Neural cell (in vitro differentiated cells): ENCODE measurements at regions not wholly inside any gene's neighbourhood (a gene's known extent, or its start where the extent isn't known, plus 50 kb on each side); places are given as distances from the start of the nearest gene placed in this dataset.
"Not testable (repeated sequence)": the region's sequence is repeated elsewhere in the genome, so short reads cannot be mapped to it uniquely, and the experiment has no call there.

Source experiments
- H2AFZ ChIP-seq: fragments of 200-600, 300-800 bp; sonication (generic), shearing (Covaris generic); 2 replicates; pipeline ENCODE4 v1.6.0; 2014; ENCODE audit warnings: low read depth, mild to moderate bottlenecking, antibody characterized with exemption, low read length, moderate library complexity
- H3F3A ChIP-seq: fragments of 200-600 bp; shearing (Covaris generic); 2 replicates; pipeline ENCODE4 v1.6.1; 2016; ENCODE audit warnings: mild to moderate bottlenecking, moderate library complexity, mixed read lengths, antibody characterized with exemption, low read length; ENCODE audit not compliant: insufficient read depth, poor library complexity, severe bottlenecking
- H3K27ac ChIP-seq: fragments of 200-600, 300-800 bp; sonication (generic), shearing (Covaris generic); 2 replicates; pipeline ENCODE4 v1.5.1; 2014; ENCODE audit warnings: mild to moderate bottlenecking, low read length, moderate library complexity
- H3K27me3 ChIP-seq: fragments of 300-800, 200-600 bp; sonication (generic), shearing (Covaris generic); 2 replicates; pipeline ENCODE4 v1.6.0; 2014; ENCODE audit warnings: mild to moderate bottlenecking, low read depth, low read length, moderate library complexity; ENCODE audit not compliant: insufficient read depth
- H3K36me3 ChIP-seq: fragments of 300-800, 200-600 bp; sonication (generic), shearing (Covaris generic); 2 replicates; pipeline ENCODE4 v1.5.1; 2014; ENCODE audit warnings: mild to moderate bottlenecking, antibody characterized with exemption, low read length, moderate library complexity; ENCODE audit not compliant: insufficient read depth
- H3K4me2 ChIP-seq: fragments of 300-800, 200-600 bp; sonication (generic), shearing (Covaris generic); 2 replicates; pipeline ENCODE4 v1.6.0; 2014; ENCODE audit warnings: mild to moderate bottlenecking, low read length
- H3K4me3 ChIP-seq: fragments of 300-800, 200-600 bp; sonication (generic), shearing (Covaris generic); 2 replicates; pipeline ENCODE4 v1.5.1; 2014; ENCODE audit warnings: mild to moderate bottlenecking, low read length, moderate library complexity
- H3K79me2 ChIP-seq: fragments of 200-600 bp; shearing (Covaris generic); replicated peaks from 2 replicates; pipeline ENCODE4 v1.6.0; 2014; ENCODE audit warnings: mild to moderate bottlenecking, low read length, moderate library complexity; ENCODE audit not compliant: insufficient read depth
- H3K9ac ChIP-seq: fragments of 300-800, 200-600 bp; sonication (generic), shearing (Covaris generic); 2 replicates; pipeline ENCODE4 v1.6.1; 2016; ENCODE audit warnings: mild to moderate bottlenecking, low read length, mixed read lengths
- H3K9me2 ChIP-seq: fragments of 200-600 bp; shearing (Covaris generic); 2 replicates; pipeline ENCODE4 v1.6.1; 2016; ENCODE audit warnings: mild to moderate bottlenecking, low read length, mixed read lengths; ENCODE audit not compliant: insufficient read depth
- H3K9me3 ChIP-seq: fragments of 200-600, 300-800 bp; sonication (generic), shearing (Covaris generic); 2 replicates; pipeline ENCODE4 v1.6.1; 2016; ENCODE audit warnings: mild to moderate bottlenecking, mixed run types, low read length, moderate library complexity, mixed read lengths
- H4K20me1 ChIP-seq: fragments of 200-600 bp; shearing (Covaris generic); 2 replicates; pipeline ENCODE4 v1.6.1; 2016; ENCODE audit warnings: mild to moderate bottlenecking, mixed run types; ENCODE audit not compliant: insufficient read depth
- EP300 ChIP-seq: fragments of 450-650 bp; conservative IDR thresholded peaks from 2 replicates; pipeline ENCODE4 v1.6.1; 2014; ENCODE audit warnings: antibody characterized with exemption, mild to moderate bottlenecking, moderate library complexity; ENCODE audit not compliant: poor library complexity, severe bottlenecking
- EZH2 ChIP-seq: fragments of 200-600, 300-800 bp; shearing (Covaris generic), sonication (generic); IDR thresholded peaks from 2 replicates; pipeline ENCODE4 v1.6.1; 2014; ENCODE audit warnings: antibody characterized with exemption, low read length, borderline replicate concordance, mild to moderate bottlenecking; ENCODE audit not compliant: insufficient read depth, poor library complexity, severe bottlenecking
- MXI1 ChIP-seq: fragments of 450-650 bp; conservative IDR thresholded peaks from 2 replicates; pipeline ENCODE4 v1.6.1; 2014; ENCODE audit warnings: antibody characterized with exemption, mild to moderate bottlenecking; ENCODE audit not compliant: poor library complexity, severe bottlenecking
- POLR2AphosphoS5 ChIP-seq: IDR thresholded peaks from 2 replicates; pipeline ENCODE4 v1.6.1; 2012
- RAD21 ChIP-seq: fragments of 450-650 bp; conservative IDR thresholded peaks from 2 replicates; pipeline ENCODE4 v1.6.1; 2014; ENCODE audit warnings: antibody characterized with exemption, mild to moderate bottlenecking, moderate library complexity
- SMC3 ChIP-seq: fragments of 450-650 bp; conservative IDR thresholded peaks from 2 replicates; pipeline ENCODE4 v1.6.1; 2014; ENCODE audit warnings: antibody characterized with exemption, mild to moderate bottlenecking, moderate library complexity; ENCODE audit not compliant: poor library complexity
- TAF1 ChIP-seq: IDR thresholded peaks from 2 replicates; pipeline ENCODE4 v1.6.1; 2012; ENCODE audit warnings: low read depth
- TF ChIP-seq, protein P1 (sequence below): fragments of 450-650 bp; IDR thresholded peaks from 2 replicates; pipeline ENCODE4 v1.5.1; 2014; ENCODE audit warnings: antibody characterized with exemption, mild to moderate bottlenecking, moderate library complexity; ENCODE audit not compliant: poor library complexity, severe bottlenecking
- TF ChIP-seq, protein P2 (sequence below): IDR thresholded peaks from 2 replicates; pipeline ENCODE4 v1.6.1; 2012; ENCODE audit warnings: borderline replicate concordance

GRCh38 chr1:145553795-145554194, 54.0 kb upstream of the GPR89A start:
- not testable (repeated sequence) for H4K20me1 ChIP-seq, H3K4me3 ChIP-seq, H3K9ac ChIP-seq, H3K9me3 ChIP-seq, H3K27me3 ChIP-seq, H3K79me2 ChIP-seq, H3K4me2 ChIP-seq, H3K27ac ChIP-seq, H2AFZ ChIP-seq, H3K9me2 ChIP-seq, H3K36me3 ChIP-seq, H3F3A ChIP-seq

DNA sequence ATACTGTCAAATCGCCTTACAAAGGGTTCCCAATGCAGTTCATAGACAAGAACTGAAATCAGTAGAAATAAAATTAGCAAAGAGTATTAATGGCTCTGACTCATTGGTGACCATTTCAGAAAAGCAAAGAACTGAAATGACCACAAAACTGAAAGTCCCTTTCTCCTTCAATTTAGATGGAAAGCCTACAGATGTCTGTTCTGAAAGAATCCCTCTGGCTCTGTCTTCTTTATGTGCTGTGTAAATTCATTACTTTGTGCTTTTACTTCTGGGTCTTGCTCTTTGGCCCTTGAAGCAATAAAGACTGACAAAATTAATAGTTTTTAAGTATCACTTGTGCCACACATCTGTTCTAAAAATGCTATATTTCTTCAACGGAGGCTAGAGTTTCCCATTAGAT, 62.7 kb upstream of the GPR89A start:
- Histone ChIP-seq H3K4me2 (no peak overlapping the region), H3K4me3 (no peak overlapping the region), H4K20me1 (no peaks in the 10 kb centered on the region), H3K79me2 (no peaks in the 10 kb centered on the region), H3K27ac (no peak overlapping the region), H2AFZ (no peak overlapping the region), H3K27me3 (no peaks in the 10 kb centered on the region), H3F3A (no peaks in the 10 kb centered on the region), H3K9me2 (no peaks in the 10 kb centered on the region), H3K9ac (no peak overlapping the region), H3K9me3 (no peaks in the 10 kb centered on the region), H3K36me3 (no peaks in the 10 kb centered on the region)
- TF ChIP-seq MXI1: no peak
- TF ChIP-seq, protein P1, sequence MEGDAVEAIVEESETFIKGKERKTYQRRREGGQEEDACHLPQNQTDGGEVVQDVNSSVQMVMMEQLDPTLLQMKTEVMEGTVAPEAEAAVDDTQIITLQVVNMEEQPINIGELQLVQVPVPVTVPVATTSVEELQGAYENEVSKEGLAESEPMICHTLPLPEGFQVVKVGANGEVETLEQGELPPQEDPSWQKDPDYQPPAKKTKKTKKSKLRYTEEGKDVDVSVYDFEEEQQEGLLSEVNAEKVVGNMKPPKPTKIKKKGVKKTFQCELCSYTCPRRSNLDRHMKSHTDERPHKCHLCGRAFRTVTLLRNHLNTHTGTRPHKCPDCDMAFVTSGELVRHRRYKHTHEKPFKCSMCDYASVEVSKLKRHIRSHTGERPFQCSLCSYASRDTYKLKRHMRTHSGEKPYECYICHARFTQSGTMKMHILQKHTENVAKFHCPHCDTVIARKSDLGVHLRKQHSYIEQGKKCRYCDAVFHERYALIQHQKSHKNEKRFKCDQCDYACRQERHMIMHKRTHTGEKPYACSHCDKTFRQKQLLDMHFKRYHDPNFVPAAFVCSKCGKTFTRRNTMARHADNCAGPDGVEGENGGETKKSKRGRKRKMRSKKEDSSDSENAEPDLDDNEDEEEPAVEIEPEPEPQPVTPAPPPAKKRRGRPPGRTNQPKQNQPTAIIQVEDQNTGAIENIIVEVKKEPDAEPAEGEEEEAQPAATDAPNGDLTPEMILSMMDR: no peak
- no peak for TF ChIP-seq TAF1
- no peak for TF ChIP-seq SMC3
- TF ChIP-seq POLR2AphosphoS5: no peak
- TF ChIP-seq RAD21: no peak
- TF ChIP-seq EP300: no peak
- TF ChIP-seq EZH2: no peak
- TF ChIP-seq, protein P2, sequence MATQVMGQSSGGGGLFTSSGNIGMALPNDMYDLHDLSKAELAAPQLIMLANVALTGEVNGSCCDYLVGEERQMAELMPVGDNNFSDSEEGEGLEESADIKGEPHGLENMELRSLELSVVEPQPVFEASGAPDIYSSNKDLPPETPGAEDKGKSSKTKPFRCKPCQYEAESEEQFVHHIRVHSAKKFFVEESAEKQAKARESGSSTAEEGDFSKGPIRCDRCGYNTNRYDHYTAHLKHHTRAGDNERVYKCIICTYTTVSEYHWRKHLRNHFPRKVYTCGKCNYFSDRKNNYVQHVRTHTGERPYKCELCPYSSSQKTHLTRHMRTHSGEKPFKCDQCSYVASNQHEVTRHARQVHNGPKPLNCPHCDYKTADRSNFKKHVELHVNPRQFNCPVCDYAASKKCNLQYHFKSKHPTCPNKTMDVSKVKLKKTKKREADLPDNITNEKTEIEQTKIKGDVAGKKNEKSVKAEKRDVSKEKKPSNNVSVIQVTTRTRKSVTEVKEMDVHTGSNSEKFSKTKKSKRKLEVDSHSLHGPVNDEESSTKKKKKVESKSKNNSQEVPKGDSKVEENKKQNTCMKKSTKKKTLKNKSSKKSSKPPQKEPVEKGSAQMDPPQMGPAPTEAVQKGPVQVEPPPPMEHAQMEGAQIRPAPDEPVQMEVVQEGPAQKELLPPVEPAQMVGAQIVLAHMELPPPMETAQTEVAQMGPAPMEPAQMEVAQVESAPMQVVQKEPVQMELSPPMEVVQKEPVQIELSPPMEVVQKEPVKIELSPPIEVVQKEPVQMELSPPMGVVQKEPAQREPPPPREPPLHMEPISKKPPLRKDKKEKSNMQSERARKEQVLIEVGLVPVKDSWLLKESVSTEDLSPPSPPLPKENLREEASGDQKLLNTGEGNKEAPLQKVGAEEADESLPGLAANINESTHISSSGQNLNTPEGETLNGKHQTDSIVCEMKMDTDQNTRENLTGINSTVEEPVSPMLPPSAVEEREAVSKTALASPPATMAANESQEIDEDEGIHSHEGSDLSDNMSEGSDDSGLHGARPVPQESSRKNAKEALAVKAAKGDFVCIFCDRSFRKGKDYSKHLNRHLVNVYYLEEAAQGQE: no peak

- not testable (repeated sequence) for H4K20me1 ChIP-seq, H3K9me2 ChIP-seq, H3K4me2 ChIP-seq, H2AFZ ChIP-seq, H3K9ac ChIP-seq, H3K9me3 ChIP-seq, H3K79me2 ChIP-seq, H3K4me3 ChIP-seq, H3K27ac ChIP-seq, H3F3A ChIP-seq, H3K36me3 ChIP-seq, H3K27me3 ChIP-seq
Measured at GRCh38 chr1:145541685-145542084, 66.1 kb upstream of the GPR89A start.

GRCh38 chr1:145541246-145541645, 66.5 kb upstream of the GPR89A start:
- not testable (repeated sequence) for H3F3A ChIP-seq, H3K9me3 ChIP-seq, H3K9me2 ChIP-seq, H2AFZ ChIP-seq, H3K27me3 ChIP-seq, H3K36me3 ChIP-seq, H3K79me2 ChIP-seq, H3K9ac ChIP-seq, H4K20me1 ChIP-seq, H3K4me3 ChIP-seq, H3K27ac ChIP-seq, H3K4me2 ChIP-seq

- not testable (repeated sequence) for H3K4me3 ChIP-seq, H3F3A ChIP-seq, H3K27me3 ChIP-seq, H3K9me2 ChIP-seq, H2AFZ ChIP-seq, H3K9ac ChIP-seq, H3K27ac ChIP-seq, H3K9me3 ChIP-seq, H3K79me2 ChIP-seq, H3K36me3 ChIP-seq, H4K20me1 ChIP-seq, H3K4me2 ChIP-seq
Measured at GRCh38 chr1:145538118-145538882, 69.5 kb upstream of the GPR89A start.
